ENCODE measurements at regions not wholly inside any gene's neighbourhood (a gene's known extent, or its start where the extent isn't known, plus 50 kb on each side); places are given as distances from the start of the nearest gene placed in this dataset.

DNA sequence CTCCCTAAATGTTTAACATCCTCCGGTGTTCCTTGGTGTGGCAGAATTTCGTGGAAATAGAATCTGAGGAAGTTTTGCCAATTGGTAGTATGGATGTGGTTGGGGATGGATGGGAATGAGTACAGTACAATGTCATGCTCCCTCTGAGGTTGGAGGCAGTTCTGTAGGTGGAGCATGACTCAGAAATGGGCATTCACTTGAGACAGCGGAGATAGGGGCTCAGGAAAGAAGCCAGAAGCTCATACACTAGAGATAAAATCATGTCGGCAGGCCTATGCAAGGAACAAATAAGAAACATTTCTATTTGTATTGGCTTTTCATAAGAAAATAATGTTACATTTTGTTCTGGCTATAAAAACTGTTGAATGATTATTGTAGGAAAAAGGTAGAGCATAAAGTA, 196.0 kb downstream of the URB2 start:
- TF ChIP-seq, protein P1, sequence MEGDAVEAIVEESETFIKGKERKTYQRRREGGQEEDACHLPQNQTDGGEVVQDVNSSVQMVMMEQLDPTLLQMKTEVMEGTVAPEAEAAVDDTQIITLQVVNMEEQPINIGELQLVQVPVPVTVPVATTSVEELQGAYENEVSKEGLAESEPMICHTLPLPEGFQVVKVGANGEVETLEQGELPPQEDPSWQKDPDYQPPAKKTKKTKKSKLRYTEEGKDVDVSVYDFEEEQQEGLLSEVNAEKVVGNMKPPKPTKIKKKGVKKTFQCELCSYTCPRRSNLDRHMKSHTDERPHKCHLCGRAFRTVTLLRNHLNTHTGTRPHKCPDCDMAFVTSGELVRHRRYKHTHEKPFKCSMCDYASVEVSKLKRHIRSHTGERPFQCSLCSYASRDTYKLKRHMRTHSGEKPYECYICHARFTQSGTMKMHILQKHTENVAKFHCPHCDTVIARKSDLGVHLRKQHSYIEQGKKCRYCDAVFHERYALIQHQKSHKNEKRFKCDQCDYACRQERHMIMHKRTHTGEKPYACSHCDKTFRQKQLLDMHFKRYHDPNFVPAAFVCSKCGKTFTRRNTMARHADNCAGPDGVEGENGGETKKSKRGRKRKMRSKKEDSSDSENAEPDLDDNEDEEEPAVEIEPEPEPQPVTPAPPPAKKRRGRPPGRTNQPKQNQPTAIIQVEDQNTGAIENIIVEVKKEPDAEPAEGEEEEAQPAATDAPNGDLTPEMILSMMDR (IDR thresholded peaks at IDR 0.05; ENCODE audit: control insufficient read depth, extremely low read depth, insufficient read depth): no peak
- DNase-seq (ENCODE audit: low read depth): peak; percentile 53
- H3K4me3 ChIP-seq (ENCODE audit: low read depth, low read length): no peak overlapping the region

DNA sequence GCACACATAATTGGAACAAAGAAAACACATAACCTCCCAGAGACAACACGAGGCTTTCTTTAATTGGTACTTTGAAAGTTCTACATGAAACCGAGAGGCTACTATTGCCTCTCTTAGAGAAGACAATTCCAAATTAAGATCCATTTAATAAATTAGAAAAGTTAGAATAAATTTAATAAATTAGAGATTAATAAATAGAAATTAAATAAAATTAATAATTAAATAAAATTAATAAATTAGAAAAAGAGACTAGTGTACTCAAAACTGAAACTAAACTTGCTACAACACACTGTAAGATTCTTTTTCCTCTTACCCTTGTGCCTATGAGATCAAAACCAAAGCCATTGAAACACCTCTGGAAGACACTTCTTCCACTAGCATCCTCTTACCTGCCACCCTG, 199.0 kb downstream of the URB2 start:
- TF ChIP-seq, protein P1 (IDR thresholded peaks at IDR 0.05; ENCODE audit: control insufficient read depth, extremely low read depth, insufficient read depth): no peak
- H3K4me3 ChIP-seq (ENCODE audit: low read depth, low read length): no peak overlapping the region
- no peak for DNase-seq (ENCODE audit: low read depth)

DNA sequence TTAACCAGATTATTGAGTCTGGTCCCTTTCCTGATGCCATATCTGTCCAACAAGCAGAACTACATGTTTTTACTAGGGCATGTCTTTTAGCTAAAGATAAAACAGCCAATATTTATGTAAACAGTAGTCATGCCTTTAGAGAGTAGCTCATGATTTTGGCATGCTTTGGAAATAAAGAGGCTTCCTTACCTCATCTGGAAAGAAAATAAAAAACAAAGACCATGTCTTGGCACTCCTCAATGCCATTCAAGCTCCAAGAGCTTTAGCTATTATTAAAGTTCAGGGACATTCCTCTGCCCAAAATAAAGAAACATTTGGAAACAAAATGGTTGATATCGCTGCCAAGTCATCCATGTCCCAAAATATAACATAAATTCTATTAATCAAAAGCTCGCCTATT, 202.4 kb downstream of the URB2 start:
- TF ChIP-seq, protein P1 (IDR thresholded peaks at IDR 0.05; ENCODE audit: control insufficient read depth, extremely low read depth, insufficient read depth): no peak
- DNase-seq (ENCODE audit: low read depth): no peak
- H3K4me3 ChIP-seq (ENCODE audit: low read depth, low read length): no peak overlapping the region

DNA sequence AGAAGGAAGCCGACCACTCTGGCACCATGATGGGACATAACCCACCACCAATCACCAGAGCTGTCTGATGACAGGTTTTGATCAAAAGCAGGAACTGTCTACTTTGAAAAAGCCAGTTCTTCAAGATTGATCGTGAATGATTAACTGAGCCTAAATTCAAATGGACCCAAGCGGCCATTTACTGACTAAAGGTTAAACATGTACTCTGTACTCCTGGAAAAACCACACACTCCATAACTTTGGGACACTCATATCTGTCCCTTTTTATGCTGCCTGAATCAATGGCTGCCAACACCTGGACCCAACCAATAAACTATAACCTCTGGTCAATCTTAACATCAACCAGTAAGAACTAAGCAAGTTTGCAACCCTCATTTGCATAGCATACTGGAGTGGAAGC, 206.6 kb downstream of the URB2 start:
- TF ChIP-seq, protein P1 (IDR thresholded peaks at IDR 0.05; ENCODE audit: control insufficient read depth, extremely low read depth, insufficient read depth): no peak
- no peak for DNase-seq (ENCODE audit: low read depth)

DNA sequence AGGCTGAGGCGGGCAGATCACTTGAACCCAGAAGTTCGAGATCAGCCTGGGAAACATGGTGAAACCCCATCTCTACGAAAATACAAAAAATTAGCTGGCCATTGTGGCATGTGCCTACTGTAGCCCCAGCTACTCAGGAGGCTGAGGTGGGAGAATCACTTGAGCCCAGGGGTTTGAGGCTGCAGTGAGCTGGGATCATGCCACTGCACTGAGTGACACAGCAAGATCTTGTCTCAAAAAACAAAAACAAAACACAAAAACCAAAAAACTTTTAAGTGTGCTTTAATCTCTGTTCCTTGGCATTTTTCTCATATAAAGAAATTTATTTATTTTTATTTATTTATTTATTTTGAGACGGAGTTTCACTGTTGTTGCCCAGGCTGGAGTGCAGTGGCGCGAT, 208.2 kb downstream of the URB2 start:
- TF ChIP-seq, protein P1 (IDR thresholded peaks at IDR 0.05; ENCODE audit: control insufficient read depth, extremely low read depth, insufficient read depth): no peak
- DNase-seq (ENCODE audit: low read depth): no peak
- no peak overlapping the region for H3K4me3 ChIP-seq (ENCODE audit: low read depth, low read length)

More for the DNA sequence above, 206.6 kb downstream of the URB2 start:
- no peak overlapping the region for H3K4me3 ChIP-seq (ENCODE audit: low read depth, low read length)

DNA sequence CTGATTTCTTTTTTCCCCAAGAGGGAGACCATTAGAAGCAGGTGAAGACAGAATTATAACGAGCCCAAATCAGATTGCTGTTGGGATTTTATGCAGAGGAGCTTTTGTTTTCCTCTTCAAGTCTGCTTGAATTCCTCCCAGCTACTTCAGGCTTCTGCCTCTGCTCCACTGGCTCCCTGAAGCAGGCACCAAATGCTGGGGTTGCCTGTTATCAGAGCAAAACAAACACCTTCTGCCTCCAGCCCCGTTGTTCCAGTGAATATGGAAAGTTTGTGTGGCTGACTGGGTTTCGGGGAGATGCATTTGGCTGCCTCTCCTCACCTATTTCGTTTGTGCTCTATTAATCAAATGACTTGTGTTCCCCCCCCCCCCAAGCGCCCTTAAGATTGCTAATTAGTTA, 209.2 kb downstream of the URB2 start:
- no peak for DNase-seq (ENCODE audit: low read depth)
- no peak overlapping the region for H3K4me3 ChIP-seq (ENCODE audit: low read depth, low read length)
- TF ChIP-seq, protein P1 (IDR thresholded peaks at IDR 0.05; ENCODE audit: control insufficient read depth, extremely low read depth, insufficient read depth): no peak

DNA sequence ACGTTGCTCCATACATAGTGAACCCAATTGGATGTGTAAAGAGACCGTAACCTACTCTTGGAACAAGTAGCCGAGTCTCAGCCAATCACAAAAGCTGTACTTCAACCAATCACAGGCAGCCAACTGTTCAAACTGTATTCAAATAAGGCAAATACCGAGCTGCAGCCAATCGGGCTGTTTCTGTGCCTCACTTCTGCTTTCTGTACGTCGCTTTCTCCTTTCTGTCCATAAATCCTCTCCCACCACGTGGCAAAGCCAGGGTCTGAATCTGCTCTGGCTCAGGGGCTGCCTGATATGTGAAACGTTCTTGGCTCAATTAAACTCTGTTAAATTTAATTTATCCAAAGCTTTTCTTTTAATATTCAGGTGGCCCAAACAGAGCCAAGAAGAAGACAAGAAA, 210.3 kb downstream of the URB2 start:
- TF ChIP-seq, protein P1 (IDR thresholded peaks at IDR 0.05; ENCODE audit: control insufficient read depth, extremely low read depth, insufficient read depth): no peak
- H3K4me3 ChIP-seq (ENCODE audit: low read depth, low read length): no peak overlapping the region
- DNase-seq (ENCODE audit: low read depth): no peak
